OCI-LY3 (cell line): ENCODE measurements at regions not wholly inside any gene's neighbourhood (a gene's known extent, or its start where the extent isn't known, plus 50 kb on each side); places are given as distances from the start of the nearest gene placed in this dataset.

ENCODE experiments used
- EZH2phosphoT487 ChIP-seq: fragments of 200-600 bp; shearing (Covaris generic); IDR thresholded peaks from 2 replicates; pipeline ENCODE4 v1.6.1; 2018; ENCODE audit warnings: antibody characterized with exemption, mixed run types, low read depth
- TF ChIP-seq, protein P1 (sequence below): fragments of 200-600, 300-600 bp; sonication (generic); IDR thresholded peaks from 2 replicates; pipeline ENCODE4 v1.5.1; 2014; ENCODE audit warnings: antibody characterized with exemption, low read length, low read depth

DNA sequence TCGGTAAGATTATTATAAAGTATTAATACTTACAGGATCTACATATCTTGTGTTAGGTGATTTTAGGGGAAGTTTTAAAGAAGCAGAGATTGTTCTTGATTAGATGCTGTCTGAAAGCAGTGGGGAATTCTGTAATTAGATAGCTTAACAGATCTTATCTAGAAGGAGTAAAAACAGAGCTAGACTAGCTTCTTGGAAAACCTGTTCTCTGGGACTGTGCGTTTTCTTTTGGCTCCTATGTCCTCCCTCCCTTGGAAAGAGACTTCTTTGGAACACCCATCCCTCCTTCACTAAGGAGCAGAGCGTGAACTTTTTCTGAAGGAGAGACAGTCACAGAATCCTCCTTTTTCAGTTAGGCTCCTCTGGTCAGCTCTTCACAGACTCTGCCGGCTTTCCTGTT lies 83.5 kb upstream of the ZNF184 start:
- TF ChIP-seq, protein P1, sequence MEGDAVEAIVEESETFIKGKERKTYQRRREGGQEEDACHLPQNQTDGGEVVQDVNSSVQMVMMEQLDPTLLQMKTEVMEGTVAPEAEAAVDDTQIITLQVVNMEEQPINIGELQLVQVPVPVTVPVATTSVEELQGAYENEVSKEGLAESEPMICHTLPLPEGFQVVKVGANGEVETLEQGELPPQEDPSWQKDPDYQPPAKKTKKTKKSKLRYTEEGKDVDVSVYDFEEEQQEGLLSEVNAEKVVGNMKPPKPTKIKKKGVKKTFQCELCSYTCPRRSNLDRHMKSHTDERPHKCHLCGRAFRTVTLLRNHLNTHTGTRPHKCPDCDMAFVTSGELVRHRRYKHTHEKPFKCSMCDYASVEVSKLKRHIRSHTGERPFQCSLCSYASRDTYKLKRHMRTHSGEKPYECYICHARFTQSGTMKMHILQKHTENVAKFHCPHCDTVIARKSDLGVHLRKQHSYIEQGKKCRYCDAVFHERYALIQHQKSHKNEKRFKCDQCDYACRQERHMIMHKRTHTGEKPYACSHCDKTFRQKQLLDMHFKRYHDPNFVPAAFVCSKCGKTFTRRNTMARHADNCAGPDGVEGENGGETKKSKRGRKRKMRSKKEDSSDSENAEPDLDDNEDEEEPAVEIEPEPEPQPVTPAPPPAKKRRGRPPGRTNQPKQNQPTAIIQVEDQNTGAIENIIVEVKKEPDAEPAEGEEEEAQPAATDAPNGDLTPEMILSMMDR: no peak
- TF ChIP-seq EZH2phosphoT487: no peak
